ENCODE measurements at regions not wholly inside any gene's neighbourhood (a gene's known extent, or its start where the extent isn't known, plus 50 kb on each side); places are given as distances from the start of the nearest gene placed in this dataset.

DNA sequence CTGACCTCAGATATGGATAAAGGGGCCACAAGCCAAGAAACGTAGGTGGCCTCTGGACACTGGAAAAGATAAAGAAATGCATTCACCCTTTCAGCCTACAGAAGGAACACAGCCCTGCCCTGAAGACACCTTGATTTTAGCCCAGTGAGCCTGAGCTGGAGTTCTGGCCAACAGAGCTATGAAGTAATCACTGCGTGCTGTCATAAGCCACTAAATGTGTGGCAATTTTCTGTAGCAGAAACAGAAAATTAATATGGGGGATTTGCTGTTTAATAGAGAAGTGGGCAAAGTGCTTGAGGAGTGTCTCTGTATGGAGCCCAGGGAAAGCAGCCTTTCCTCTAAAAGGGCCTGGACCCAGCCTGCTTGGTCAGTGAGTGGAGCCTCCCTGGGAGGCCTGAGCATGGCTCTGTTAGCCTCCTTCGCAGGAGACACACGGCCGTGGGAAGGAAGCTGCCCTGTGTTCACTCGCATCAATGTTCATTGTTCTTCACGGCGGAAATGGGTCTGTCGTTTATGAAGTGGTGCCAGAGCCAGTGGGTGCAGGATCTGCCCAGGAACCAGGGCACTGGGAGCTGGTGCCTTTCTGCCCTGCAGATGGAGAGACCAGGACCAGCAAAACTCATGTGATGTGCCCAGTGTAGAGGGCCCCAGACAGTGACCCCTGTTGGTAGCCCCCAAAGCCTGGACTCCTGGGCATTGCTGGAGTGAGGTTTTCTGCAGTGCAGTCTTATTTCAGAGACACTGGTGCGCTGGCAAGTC, 268.9 kb downstream of the NDUFA10 start:
- TF ChIP-seq, protein P1, sequence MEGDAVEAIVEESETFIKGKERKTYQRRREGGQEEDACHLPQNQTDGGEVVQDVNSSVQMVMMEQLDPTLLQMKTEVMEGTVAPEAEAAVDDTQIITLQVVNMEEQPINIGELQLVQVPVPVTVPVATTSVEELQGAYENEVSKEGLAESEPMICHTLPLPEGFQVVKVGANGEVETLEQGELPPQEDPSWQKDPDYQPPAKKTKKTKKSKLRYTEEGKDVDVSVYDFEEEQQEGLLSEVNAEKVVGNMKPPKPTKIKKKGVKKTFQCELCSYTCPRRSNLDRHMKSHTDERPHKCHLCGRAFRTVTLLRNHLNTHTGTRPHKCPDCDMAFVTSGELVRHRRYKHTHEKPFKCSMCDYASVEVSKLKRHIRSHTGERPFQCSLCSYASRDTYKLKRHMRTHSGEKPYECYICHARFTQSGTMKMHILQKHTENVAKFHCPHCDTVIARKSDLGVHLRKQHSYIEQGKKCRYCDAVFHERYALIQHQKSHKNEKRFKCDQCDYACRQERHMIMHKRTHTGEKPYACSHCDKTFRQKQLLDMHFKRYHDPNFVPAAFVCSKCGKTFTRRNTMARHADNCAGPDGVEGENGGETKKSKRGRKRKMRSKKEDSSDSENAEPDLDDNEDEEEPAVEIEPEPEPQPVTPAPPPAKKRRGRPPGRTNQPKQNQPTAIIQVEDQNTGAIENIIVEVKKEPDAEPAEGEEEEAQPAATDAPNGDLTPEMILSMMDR (IDR thresholded peaks at IDR 0.05; ENCODE audit: low read length): no peak
- no peak for TF ChIP-seq EZH2 (IDR thresholded peaks at IDR 0.05; ENCODE audit: borderline replicate concordance, low read length)

Data from OCI-LY1 (cell line).